NOMO-1 treated with dmso at 0.1 percent for 144 hours (cell line): ENCODE measurements at regions not wholly inside any gene's neighbourhood (a gene's known extent, or its start where the extent isn't known, plus 50 kb on each side); places are given as distances from the start of the nearest gene placed in this dataset.

Source experiments
- DNase-seq: peaks from one replicate; lab custom pipeline; 2025; ENCODE audit not compliant: unreplicated experiment; lab: John Stamatoyannopoulos, UW

- no peak for DNase-seq
Measured at GRCh38 chr6:50214937-50215336, 165.2 kb upstream of the DEFB112 start.

DNA sequence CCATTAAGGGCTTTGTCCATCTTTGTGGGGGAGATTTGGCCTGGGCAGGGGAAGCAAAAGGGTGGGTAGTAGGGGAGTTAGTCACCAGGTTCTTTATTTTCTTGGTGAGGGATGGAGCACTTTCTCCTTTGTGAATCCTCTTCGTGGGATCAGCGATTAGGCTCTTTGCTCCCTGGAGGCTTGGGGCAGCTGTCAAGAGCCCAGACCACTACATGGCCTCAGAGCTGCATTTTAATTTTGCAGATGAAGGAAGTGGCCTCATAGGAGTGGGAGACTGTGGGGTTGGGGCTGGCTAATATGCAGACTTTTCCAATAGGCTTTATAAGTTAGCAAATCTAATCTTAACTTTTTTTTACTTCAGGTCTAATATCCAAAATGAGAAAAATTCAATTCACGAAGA, 168.1 kb upstream of the DEFB112 start:
- DNase-seq = no peak

DNA sequence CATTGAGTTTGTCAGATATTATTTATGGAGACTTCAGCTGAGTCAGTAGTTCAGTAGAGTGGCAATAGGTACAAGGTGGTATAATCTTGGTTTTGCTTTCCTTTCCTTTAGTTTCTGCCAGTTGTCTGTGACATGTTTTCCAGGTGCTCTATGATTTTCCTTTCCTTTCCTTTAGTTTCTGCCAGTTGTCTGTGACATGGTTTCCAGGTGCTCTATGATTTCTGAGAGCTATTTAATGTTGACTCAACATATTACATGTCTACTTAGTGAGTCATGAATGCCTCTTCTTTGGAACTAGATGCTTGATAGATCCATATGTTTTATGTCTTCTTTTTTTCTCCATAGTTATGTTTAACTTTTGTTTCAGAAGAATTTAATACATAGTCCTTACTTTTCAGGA, 186.4 kb upstream of the DEFB112 start:
- DNase-seq = no peak

DNA sequence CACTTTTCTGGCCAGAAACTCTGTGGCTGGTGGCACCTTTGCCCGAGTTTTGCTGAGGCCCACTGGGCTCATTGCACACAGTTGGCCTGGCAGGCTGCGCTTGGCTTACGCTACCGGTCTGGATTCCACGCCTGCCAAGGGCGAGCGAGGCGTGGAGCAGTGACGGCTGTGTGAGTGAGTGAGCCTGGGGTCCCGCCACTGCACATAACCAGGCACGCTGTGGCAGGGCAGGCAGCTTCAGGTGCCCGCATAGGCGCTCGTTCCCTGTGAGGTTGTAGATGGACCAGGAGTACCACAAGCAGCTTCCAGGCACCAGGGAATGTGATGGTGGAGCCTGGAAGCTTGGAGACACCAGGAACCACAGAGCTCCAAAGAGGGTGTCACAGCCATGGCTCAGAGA, 190.1 kb upstream of the DEFB112 start:
- DNase-seq = no peak

- no peak for DNase-seq
Measured at GRCh38 chr6:50240986-50241385, 191.3 kb upstream of the DEFB112 start.

DNA sequence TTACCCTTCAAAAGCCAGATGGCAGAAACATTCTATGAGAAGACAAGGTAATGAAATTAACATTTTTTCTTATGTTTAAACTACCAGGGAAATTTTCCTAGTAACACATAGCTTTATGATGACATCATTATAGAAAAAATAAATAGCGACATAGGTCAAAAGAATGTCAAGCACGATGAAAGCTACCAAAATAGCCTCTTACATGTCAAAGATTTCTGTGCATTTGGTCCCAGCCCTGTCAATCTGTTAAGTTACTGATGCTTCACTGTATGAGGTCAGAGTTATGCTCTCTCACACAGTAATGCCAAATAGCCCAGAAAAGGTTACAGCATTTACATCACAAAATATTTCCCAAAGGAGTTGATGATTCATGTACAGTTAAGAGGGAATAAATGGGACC, 199.8 kb upstream of the DEFB112 start:
- DNase-seq = no peak

- no peak for DNase-seq
Measured at GRCh38 chr6:50257322-50257721, 207.6 kb upstream of the DEFB112 start.

GRCh38 chr6:50259903-50260302, 210.2 kb upstream of the DEFB112 start:
- no peak for DNase-seq

DNA sequence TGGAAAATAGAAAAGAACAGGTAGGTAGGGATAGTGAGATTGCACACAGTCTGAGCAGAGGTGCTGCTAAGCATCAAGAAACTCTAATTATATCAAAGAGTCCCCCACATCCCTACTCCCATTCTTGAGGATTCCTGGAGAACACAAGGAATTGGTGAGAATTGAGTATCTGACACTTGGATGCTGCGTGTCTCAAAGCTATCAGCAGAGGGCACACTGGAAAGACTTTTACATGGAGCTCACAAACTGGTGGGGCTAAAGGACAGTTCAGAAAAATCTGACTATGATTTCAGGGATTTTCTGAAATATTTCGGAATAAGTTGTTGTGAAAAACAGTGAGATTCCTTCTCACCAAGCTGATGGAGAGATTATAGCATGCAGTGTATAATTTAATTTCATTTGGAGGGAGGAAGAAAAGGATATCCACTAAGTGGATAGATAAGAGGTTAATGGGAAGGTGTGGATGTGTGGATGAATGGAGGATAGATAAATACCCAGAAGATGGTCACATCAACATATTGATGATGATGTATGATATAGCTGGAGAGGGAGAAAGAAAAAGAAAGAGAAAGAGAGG, 215.4 kb upstream of the DEFB112 start:
- DNase-seq = no peak

DNA sequence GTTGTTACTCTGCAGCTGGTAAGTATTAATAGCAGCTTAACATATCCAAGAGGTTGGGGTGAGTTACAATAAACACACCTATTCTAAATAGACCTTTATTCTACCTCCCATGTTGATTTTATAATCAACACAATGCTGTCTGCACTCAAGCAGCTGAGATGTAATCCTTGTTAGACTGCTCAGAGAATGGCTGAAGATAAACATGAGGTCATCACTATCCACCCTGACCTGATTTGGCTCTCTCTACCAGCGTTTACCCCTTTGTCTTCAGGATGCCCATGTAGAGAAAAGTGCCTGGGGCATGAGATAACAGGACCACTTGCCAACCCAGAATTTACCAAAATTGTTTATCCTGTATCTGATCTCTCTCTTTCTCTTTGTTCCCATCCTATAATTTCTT, 220.7 kb upstream of the DEFB112 start:
- no peak for DNase-seq

DNA sequence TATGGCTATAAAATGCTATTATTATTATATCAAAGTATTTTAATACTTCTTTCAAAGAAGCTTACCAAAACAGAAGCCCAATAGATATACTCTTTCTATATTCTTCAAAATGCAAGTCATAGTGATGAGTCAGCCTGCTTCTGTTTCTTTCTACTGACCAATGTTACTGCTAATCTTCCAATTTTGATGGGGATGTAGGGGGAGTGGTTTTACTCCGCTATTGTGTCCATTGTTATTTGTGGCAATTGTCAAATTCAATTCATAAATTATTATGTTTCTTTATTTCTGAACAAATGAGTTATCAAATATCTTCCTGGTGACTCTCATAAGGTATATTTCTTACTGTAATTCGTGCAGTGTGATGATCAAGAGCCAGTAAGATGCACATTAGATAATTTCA, 221.5 kb upstream of the DEFB112 start:
- no peak for DNase-seq

DNA sequence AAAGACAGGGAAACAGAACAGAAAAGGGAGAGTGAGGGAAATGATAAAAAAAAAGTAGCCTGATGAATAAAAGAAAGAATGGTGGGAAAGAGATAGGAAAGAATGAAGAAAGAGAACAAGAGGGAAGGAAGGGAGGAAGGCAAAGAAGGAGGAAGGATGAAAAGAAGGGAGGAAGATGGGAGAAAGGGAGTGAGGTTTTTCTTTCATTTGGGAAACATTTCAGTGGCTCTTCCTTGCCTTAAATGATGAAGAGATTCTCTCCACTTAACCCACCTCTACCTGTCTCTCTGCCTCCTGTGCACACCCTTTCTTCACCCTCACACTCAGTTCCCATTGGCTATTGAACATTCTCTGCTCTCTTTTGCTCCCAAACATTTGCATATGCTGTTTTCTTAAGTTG, 222.1 kb upstream of the DEFB112 start:
- no peak for DNase-seq

DNA sequence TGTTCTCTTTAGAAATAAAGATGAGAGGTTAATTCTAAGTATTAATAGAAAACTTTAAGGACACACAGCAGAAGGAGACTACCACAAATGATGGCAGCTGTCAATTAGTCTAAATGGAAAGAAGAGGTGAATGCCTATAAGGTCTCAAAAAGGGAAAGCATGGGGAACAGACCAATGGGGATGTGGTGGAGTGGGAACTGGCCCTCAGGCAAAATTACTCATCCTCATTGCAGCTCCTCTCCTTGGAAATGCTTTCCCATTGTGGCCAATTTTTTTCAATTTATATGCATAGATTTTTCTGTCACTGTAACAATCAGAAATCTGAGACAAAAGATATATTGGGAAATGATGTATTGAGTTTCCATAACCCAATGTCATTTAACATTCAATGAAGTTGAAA, 222.9 kb upstream of the DEFB112 start:
- DNase-seq = no peak

GRCh38 chr6:50276771-50277261, 227.1 kb upstream of the DEFB112 start:
- no peak for DNase-seq

GRCh38 chr6:50277774-50278173, 228.0 kb upstream of the DEFB112 start:
- DNase-seq = no peak

- DNase-seq = no peak
Measured at GRCh38 chr6:50278663-50279062, 228.9 kb upstream of the DEFB112 start.

- DNase-seq = no peak
Measured at GRCh38 chr6:50285735-50286134, 236.0 kb upstream of the DEFB112 start.

- DNase-seq = no peak
Measured at GRCh38 chr6:50288241-50288640, 238.5 kb upstream of the DEFB112 start.

DNA sequence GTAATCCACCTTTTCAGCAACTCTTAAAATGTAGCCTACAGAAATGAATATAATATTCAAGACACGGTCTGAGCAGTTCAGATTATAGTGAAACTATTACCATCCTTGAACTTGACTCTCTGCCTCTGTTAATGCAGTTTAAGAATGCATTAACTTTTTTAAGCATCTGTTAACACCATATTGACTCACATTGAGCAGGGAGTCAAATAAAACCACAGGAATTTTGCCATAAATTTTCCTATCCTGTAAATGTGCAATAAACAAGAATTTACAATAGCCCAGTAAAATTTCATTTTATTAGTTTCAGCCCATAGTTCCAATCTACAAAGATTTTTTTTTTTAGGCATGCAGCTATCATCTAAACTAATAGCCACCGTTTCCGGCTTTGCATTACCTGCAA, 239.2 kb upstream of the DEFB112 start:
- no peak for DNase-seq

- DNase-seq = no peak
Measured at GRCh38 chr6:50289366-50289765, 239.6 kb upstream of the DEFB112 start.

- no peak for DNase-seq
Measured at GRCh38 chr6:50301307-50301706, 251.6 kb upstream of the DEFB112 start.

DNA sequence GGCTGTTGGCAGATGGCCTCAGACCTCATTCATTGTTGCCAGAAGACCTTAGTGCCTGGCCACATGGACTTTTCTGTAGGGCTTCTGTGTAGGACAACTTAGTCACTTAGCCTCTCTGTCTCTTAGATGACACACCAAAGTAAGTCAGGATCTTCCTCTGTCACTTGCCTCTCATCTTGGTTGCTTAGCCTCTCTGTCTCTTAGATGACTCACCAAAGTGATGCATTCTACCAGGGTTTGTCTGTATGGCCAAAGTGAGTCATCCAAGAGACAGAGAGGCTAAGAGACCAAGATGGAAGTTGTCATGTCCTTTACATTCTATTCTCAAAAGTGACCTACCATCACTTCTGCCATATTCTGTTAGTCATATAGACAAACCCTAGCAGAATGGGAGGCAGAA, 255.9 kb upstream of the DEFB112 start:
- DNase-seq = no peak

- no peak for DNase-seq
Measured at GRCh38 chr6:50318536-50318935, 268.8 kb upstream of the DEFB112 start.

DNA sequence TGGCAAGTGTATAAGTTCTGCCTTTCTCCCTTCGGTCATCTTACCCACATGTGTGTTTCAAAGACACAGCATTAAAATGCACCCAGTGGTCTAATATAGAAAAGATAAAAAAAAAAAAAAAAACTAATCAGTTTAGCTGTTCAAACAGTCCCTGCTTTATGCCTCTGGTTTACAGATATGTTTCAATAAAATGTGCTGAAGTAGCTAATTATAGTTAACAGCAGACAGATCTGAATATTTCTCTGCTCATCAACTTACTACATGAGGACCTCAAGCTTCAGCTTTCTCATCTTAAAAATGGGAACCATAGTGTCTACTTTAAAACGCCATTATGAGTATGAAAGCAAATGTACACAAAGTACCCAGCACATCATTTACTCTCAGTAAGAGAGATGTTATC, 280.6 kb upstream of the DEFB112 start:
- no peak for DNase-seq
